IMR-90 (cell line): ENCODE measurements at regions not wholly inside any gene's neighbourhood (a gene's known extent, or its start where the extent isn't known, plus 50 kb on each side); places are given as distances from the start of the nearest gene placed in this dataset.

ENCODE experiments used
- BHLHE40 ChIP-seq: fragments of 150-350 bp; IDR thresholded peaks from 2 replicates; pipeline ENCODE4 v1.6.1; 2016; ENCODE audit warnings: mild to moderate bottlenecking, low read depth, low read length
- CEBPB ChIP-seq: IDR thresholded peaks from 2 replicates; pipeline ENCODE4 v1.6.1; 2012; ENCODE audit warnings: low read depth, low read length, improper control_type of control experiment
- CTCF ChIP-seq: conservative IDR thresholded peaks from 2 replicates; pipeline ENCODE4 v1.5.1; 2012; ENCODE audit warnings: mild to moderate bottlenecking, low read depth, low read length, improper control_type of control experiment
- MAFK ChIP-seq: IDR thresholded peaks from 2 replicates; pipeline ENCODE4 v1.6.1; 2012; ENCODE audit warnings: low read depth, low read length, improper control_type of control experiment
- MAZ ChIP-seq: IDR thresholded peaks from 2 replicates; pipeline ENCODE4 v1.6.1; 2012; ENCODE audit warnings: low read depth, mild to moderate bottlenecking, low read length, improper control_type of control experiment, moderate library complexity, borderline replicate concordance
- NFE2L2 ChIP-seq: fragments of 150-350 bp; IDR thresholded peaks from 2 replicates; pipeline ENCODE4 v1.6.1; 2016; ENCODE audit warnings: low read depth, mild to moderate bottlenecking, low read length
- POLR2A ChIP-seq: IDR thresholded peaks from 2 replicates; pipeline ENCODE4 v1.6.1; 2012; ENCODE audit warnings: mild to moderate bottlenecking, low read depth, low read length
- RAD21 ChIP-seq: IDR thresholded peaks from 2 replicates; pipeline ENCODE4 v1.6.1; 2012; ENCODE audit warnings: low read length, improper control_type of control experiment
- RCOR1 ChIP-seq: IDR thresholded peaks from 2 replicates; pipeline ENCODE4 v1.6.1; 2012; ENCODE audit warnings: mild to moderate bottlenecking, low read length, improper control_type of control experiment; ENCODE audit not compliant: insufficient replicate concordance
- SMC3 ChIP-seq: fragments of 150-350 bp; IDR thresholded peaks from 2 replicates; pipeline ENCODE4 v1.6.1; 2016; ENCODE audit warnings: low read depth, mild to moderate bottlenecking, antibody characterized with exemption, low read length, moderate library complexity
- USF2 ChIP-seq: fragments of 150-350 bp; IDR thresholded peaks from 2 replicates; pipeline ENCODE4 v1.6.1; 2017; ENCODE audit warnings: mild to moderate bottlenecking, antibody characterized with exemption, low read length, low read depth

DNA sequence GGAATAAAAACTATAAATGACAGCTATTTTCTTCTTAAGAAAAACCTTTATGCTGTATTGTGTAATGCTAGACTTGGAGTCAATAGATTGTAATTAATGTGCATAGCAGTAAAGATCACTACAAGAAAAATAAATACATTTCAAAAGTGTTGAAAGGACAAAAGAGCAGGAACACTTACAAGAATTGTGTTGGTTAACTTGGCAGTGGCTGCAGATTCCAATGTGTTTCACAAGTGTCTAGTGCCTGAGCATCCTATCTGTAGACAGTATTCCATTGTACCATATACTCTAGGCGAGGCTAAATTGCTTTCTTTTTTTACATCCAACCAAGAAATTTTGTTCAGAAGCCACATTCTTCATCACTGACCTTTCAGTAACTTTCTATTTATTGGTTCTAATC, 924.1 kb downstream of the EPHA7 start:
- TF ChIP-seq POLR2A: no peak
- TF ChIP-seq CTCF: no peak
- no peak for TF ChIP-seq MAFK
- TF ChIP-seq SMC3: no peak
- no peak for TF ChIP-seq USF2
- TF ChIP-seq CEBPB: no peak
- no peak for TF ChIP-seq RCOR1
- TF ChIP-seq MAZ: no peak
- TF ChIP-seq BHLHE40: no peak
- no peak for TF ChIP-seq NFE2L2
- TF ChIP-seq RAD21: no peak
